ENCODE measurements at regions not wholly inside any gene's neighbourhood (a gene's known extent, or its start where the extent isn't known, plus 50 kb on each side); places are given as distances from the start of the nearest gene placed in this dataset.

GRCh38 chr4:97103252-97103651 lies 1040.0 kb downstream of the STPG2 start:
- intact Hi-C loops (cut with micrococcal nuclease) = no loop called here
- H3K4me3 Mint-ChIP-seq = no peak overlapping the region
- no peaks in the 10 kb centered on the region for H3K4me1 Mint-ChIP-seq (ENCODE audit: low read depth)
- CTCF ChIA-PET = no interaction called here
- DNase-seq = no peak
- TF ChIP-seq CTCF (IDR thresholded peaks at IDR 0.05) = no peak
- no peaks in the 10 kb centered on the region for H3K27me3 Mint-ChIP-seq
- peaks cover 1% of the 10 kb centered on the region for H3K9me3 Mint-ChIP-seq
- H3K27ac Mint-ChIP-seq = no peak overlapping the region
- no peak for ATAC-seq
- POLR2A ChIA-PET = no interaction called here
- no peaks in the 10 kb centered on the region for H3K36me3 Mint-ChIP-seq (ENCODE audit: low read depth)

GRCh38 chr4:97104006-97104405 lies 1039.3 kb downstream of the STPG2 start:
- H3K27me3 Mint-ChIP-seq = no peaks in the 10 kb centered on the region
- CTCF ChIA-PET = no interaction called here
- DNase-seq = no peak
- H3K4me3 Mint-ChIP-seq = no peak overlapping the region
- H3K36me3 Mint-ChIP-seq (ENCODE audit: low read depth) = no peaks in the 10 kb centered on the region
- POLR2A ChIA-PET = no interaction called here
- no peak for TF ChIP-seq CTCF (IDR thresholded peaks at IDR 0.05)
- intact Hi-C loops (cut with micrococcal nuclease) = no loop called here
- H3K27ac Mint-ChIP-seq = no peak overlapping the region
- no peaks in the 10 kb centered on the region for H3K4me1 Mint-ChIP-seq (ENCODE audit: low read depth)
- no peak for ATAC-seq
- H3K9me3 Mint-ChIP-seq = peaks cover 1% of the 10 kb centered on the region

- ChIA-PET POLR2A (no interaction called here), CTCF (no interaction called here)
- ATAC-seq = no peak
- Mint-ChIP-seq H3K27ac (no peak overlapping the region), H3K4me1 (ENCODE audit: low read depth) (no peaks in the 10 kb centered on the region), H3K36me3 (ENCODE audit: low read depth) (no peaks in the 10 kb centered on the region), H3K27me3 (no peaks in the 10 kb centered on the region), H3K9me3 (peaks cover 1% of the 10 kb centered on the region), H3K4me3 (no peak overlapping the region)
- no peak for DNase-seq
- intact Hi-C loops (cut with micrococcal nuclease) = no loop called here
- TF ChIP-seq CTCF (IDR thresholded peaks at IDR 0.05) = no peak
Measured at GRCh38 chr4:97104666-97105065, 1038.6 kb downstream of the STPG2 start.

GRCh38 chr4:97105347-97106099 lies 1037.8 kb downstream of the STPG2 start:
- H3K27me3 Mint-ChIP-seq = no peaks in the 10 kb centered on the region
- POLR2A ChIA-PET = no interaction called here
- no peak overlapping the region for H3K27ac Mint-ChIP-seq
- no peak for ATAC-seq
- no peaks in the 10 kb centered on the region for H3K36me3 Mint-ChIP-seq (ENCODE audit: low read depth)
- no peak for TF ChIP-seq CTCF (IDR thresholded peaks at IDR 0.05)
- CTCF ChIA-PET = no interaction called here
- H3K4me1 Mint-ChIP-seq (ENCODE audit: low read depth) = no peaks in the 10 kb centered on the region
- intact Hi-C loops (cut with micrococcal nuclease) = no loop called here
- no peak overlapping the region for H3K4me3 Mint-ChIP-seq
- no peak for DNase-seq
- peaks cover 1% of the 10 kb centered on the region for H3K9me3 Mint-ChIP-seq

- ATAC-seq (no peak), DNase-seq (no peak)
- CTCF ChIA-PET = no interaction called here
- TF ChIP-seq CTCF (IDR thresholded peaks at IDR 0.05) = no peak
- H3K27me3 Mint-ChIP-seq = no peaks in the 10 kb centered on the region
- POLR2A ChIA-PET = no interaction called here
- no peak overlapping the region for H3K4me3 Mint-ChIP-seq
- no peak overlapping the region for H3K27ac Mint-ChIP-seq
- intact Hi-C loops (cut with micrococcal nuclease) = no loop called here
- peaks cover 1% of the 10 kb centered on the region for H3K9me3 Mint-ChIP-seq
- H3K4me1 Mint-ChIP-seq (ENCODE audit: low read depth) = no peaks in the 10 kb centered on the region
- no peaks in the 10 kb centered on the region for H3K36me3 Mint-ChIP-seq (ENCODE audit: low read depth)
Measured at GRCh38 chr4:97106161-97106560, 1037.1 kb downstream of the STPG2 start.
